HG03439 (cell line): ENCODE measurements at regions not wholly inside any gene's neighbourhood (a gene's known extent, or its start where the extent isn't known, plus 50 kb on each side); places are given as distances from the start of the nearest gene placed in this dataset.
"Not testable (repeated sequence)": the region's sequence is repeated elsewhere in the genome, so short reads cannot be mapped to it uniquely, and the experiment has no call there.

Experiments
- ATAC-seq: cut with Tn5 transposase; IDR thresholded peaks from one replicate; pipeline ENCODE4 v1.9.1; 2021; ENCODE audit warnings: mild to moderate bottlenecking, moderate library complexity; ENCODE audit not compliant: unreplicated experiment

GRCh38 chr2:228798458-228799207 is 472.5 kb downstream of the PID1 start:
- ATAC-seq = no peak

GRCh38 chr2:228796386-228796785 is 474.7 kb downstream of the PID1 start:
- no peak for ATAC-seq

GRCh38 chr2:228793116-228793515 is 478.0 kb downstream of the PID1 start:
- no peak for ATAC-seq

GRCh38 chr2:228786901-228787300 is 484.2 kb downstream of the PID1 start:
- no peak for ATAC-seq

GRCh38 chr2:228782281-228782680 is 488.8 kb downstream of the PID1 start:
- no peak for ATAC-seq

- no peak for ATAC-seq
These were observed 493.2 kb downstream of the PID1 start for GRCh38 chr2:228777855-228778355.

- ATAC-seq = no peak
These were observed 496.5 kb downstream of the PID1 start for GRCh38 chr2:228774548-228774947.

- ATAC-seq = no peak
These were observed 499.3 kb downstream of the PID1 start for GRCh38 chr2:228771774-228772173.

GRCh38 chr2:228771315-228771714 is 499.8 kb downstream of the PID1 start:
- ATAC-seq = no peak

- no peak for ATAC-seq
These were observed 502.3 kb downstream of the PID1 start for GRCh38 chr2:228768818-228769217.

- ATAC-seq = not testable (repeated sequence)
These were observed 502.9 kb downstream of the PID1 start for GRCh38 chr2:228768141-228768540.

- no peak for ATAC-seq
These were observed 503.9 kb downstream of the PID1 start for GRCh38 chr2:228767196-228767595.

GRCh38 chr2:228763379-228763981 is 507.6 kb downstream of the PID1 start:
- ATAC-seq = no peak

- ATAC-seq = no peak
These were observed 508.5 kb downstream of the PID1 start for GRCh38 chr2:228762565-228762964.

- not testable (repeated sequence) for ATAC-seq
These were observed 515.4 kb downstream of the PID1 start for GRCh38 chr2:228755661-228756060.

GRCh38 chr2:228747483-228747882 is 523.6 kb downstream of the PID1 start:
- no peak for ATAC-seq

- ATAC-seq = no peak
These were observed 532.3 kb downstream of the PID1 start for GRCh38 chr2:228738671-228739380.

GRCh38 chr2:228735697-228736096 is 535.4 kb downstream of the PID1 start:
- ATAC-seq = no peak

- ATAC-seq = no peak
These were observed 539.6 kb downstream of the PID1 start for GRCh38 chr2:228731517-228731916.

GRCh38 chr2:228728961-228729360 is 542.1 kb downstream of the PID1 start:
- ATAC-seq = no peak

GRCh38 chr2:228725031-228725430 is 543.5 kb upstream of the SPHKAP start:
- no peak for ATAC-seq

- ATAC-seq = no peak
These were observed 542.1 kb upstream of the SPHKAP start for GRCh38 chr2:228723599-228723998.
